ENCODE measurements at regions not wholly inside any gene's neighbourhood (a gene's known extent, or its start where the extent isn't known, plus 50 kb on each side); places are given as distances from the start of the nearest gene placed in this dataset.
"Not testable (repeated sequence)": the region's sequence is repeated elsewhere in the genome, so short reads cannot be mapped to it uniquely, and the experiment has no call there.

GRCh38 chr16:9670616-9671015 lies 511.6 kb downstream of the GRIN2A start:
- not testable (repeated sequence) for TF ChIP-seq CTCF (conservative IDR thresholded peaks at IDR 0.05; ENCODE audit: low read length); EZH2phosphoT487 (IDR thresholded peaks at IDR 0.05; ENCODE audit: borderline replicate concordance)
